22Rv1 (cell line): ENCODE measurements at regions not wholly inside any gene's neighbourhood (a gene's known extent, or its start where the extent isn't known, plus 50 kb on each side); places are given as distances from the start of the nearest gene placed in this dataset.

Experiments
- ZFX ChIP-seq: fragments of 450-650 bp; IDR thresholded peaks from 2 replicates; pipeline ENCODE4 v1.6.1; 2017; ENCODE audit warnings: antibody characterized with exemption, borderline replicate concordance
- TF ChIP-seq, protein P1 (sequence below): fragments of 450-650 bp; IDR thresholded peaks from 2 replicates; pipeline ENCODE4 v1.5.1; 2017; ENCODE audit warnings: mild to moderate bottlenecking

- TF ChIP-seq, protein P1, sequence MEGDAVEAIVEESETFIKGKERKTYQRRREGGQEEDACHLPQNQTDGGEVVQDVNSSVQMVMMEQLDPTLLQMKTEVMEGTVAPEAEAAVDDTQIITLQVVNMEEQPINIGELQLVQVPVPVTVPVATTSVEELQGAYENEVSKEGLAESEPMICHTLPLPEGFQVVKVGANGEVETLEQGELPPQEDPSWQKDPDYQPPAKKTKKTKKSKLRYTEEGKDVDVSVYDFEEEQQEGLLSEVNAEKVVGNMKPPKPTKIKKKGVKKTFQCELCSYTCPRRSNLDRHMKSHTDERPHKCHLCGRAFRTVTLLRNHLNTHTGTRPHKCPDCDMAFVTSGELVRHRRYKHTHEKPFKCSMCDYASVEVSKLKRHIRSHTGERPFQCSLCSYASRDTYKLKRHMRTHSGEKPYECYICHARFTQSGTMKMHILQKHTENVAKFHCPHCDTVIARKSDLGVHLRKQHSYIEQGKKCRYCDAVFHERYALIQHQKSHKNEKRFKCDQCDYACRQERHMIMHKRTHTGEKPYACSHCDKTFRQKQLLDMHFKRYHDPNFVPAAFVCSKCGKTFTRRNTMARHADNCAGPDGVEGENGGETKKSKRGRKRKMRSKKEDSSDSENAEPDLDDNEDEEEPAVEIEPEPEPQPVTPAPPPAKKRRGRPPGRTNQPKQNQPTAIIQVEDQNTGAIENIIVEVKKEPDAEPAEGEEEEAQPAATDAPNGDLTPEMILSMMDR: no peak
- TF ChIP-seq ZFX: no peak
Measured at GRCh38 chr13:97101912-97102708, 107.8 kb upstream of the OXGR1 start.
